ENCODE measurements at regions not wholly inside any gene's neighbourhood (a gene's known extent, or its start where the extent isn't known, plus 50 kb on each side); places are given as distances from the start of the nearest gene placed in this dataset.

DNA sequence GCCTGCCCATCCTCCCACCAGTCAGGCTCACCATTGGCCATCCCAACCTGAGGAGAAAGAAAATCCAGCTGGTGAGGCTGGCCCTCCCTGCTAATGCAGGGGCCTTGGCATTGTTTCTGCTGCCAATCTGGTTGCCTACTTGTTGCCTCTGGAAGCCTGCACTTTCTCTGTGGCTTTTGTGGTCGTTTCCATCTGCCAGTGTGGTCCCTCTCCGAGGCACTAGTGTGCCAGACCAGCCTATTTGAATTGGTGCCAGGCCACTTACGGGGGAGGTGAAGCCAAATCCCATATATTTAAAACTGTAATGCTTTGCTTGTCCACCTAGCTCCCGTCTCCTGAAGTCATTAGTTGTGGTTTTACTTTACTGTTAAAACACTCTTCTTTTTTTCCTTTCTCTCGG, 213.4 kb upstream of the ADAMTSL1 start:
- H3K36me3 ChIP-seq = no peaks in the 10 kb centered on the region
- H3K27ac ChIP-seq = peak overlapping the region; percentile 24 to 61
- H3K4me3 ChIP-seq = no peak overlapping the region
- DNase-seq = peak; percentile 27 to 40
- peaks cover 0 to 7% of the 10 kb centered on the region in 2 donors for H3K4me1 ChIP-seq
- no peaks in the 10 kb centered on the region for H3K27me3 ChIP-seq
- TF ChIP-seq CTCF (IDR thresholded peaks at IDR 0.05) (no peak), POLR2A (IDR thresholded peaks at IDR 0.05) (no peak)
- no peaks in the 10 kb centered on the region for H3K9me3 ChIP-seq
- intact Hi-C loops (cut with DNase I; ENCODE audit: low total_unique reads) = no loop called here

GRCh38 chr9:18261181-18261580, 212.8 kb upstream of the ADAMTSL1 start:
- H3K27ac ChIP-seq = peak overlapping the region; percentile 24 to 61
- intact Hi-C loops (cut with DNase I; ENCODE audit: low total_unique reads) = no loop called here
- TF ChIP-seq CTCF (IDR thresholded peaks at IDR 0.05) = no peak
- no peak for TF ChIP-seq POLR2A (IDR thresholded peaks at IDR 0.05)
- H3K27me3 ChIP-seq = no peaks in the 10 kb centered on the region
- H3K4me1 ChIP-seq = peaks cover 0 to 7% of the 10 kb centered on the region in 2 donors
- peak in 1 of 2 donors; percentile 32 for DNase-seq
- no peaks in the 10 kb centered on the region for H3K36me3 ChIP-seq
- H3K4me3 ChIP-seq = no peak overlapping the region
- no peaks in the 10 kb centered on the region for H3K9me3 ChIP-seq

GRCh38 chr9:18263377-18263776, 210.6 kb upstream of the ADAMTSL1 start:
- TF ChIP-seq POLR2A (IDR thresholded peaks at IDR 0.05) (no peak), CTCF (IDR thresholded peaks at IDR 0.05) (no peak)
- DNase-seq = no peak
- Histone ChIP-seq H3K4me3 (no peak overlapping the region), H3K36me3 (no peaks in the 10 kb centered on the region), H3K9me3 (no peaks in the 10 kb centered on the region), H3K27me3 (no peaks in the 10 kb centered on the region), H3K4me1 (peaks cover 0 to 7% of the 10 kb centered on the region in 2 donors), H3K27ac (no peak overlapping the region)
- intact Hi-C loops (cut with DNase I; ENCODE audit: low total_unique reads) = no loop called here

GRCh38 chr9:18268381-18268780, 205.6 kb upstream of the ADAMTSL1 start:
- H3K27me3 ChIP-seq = no peaks in the 10 kb centered on the region
- intact Hi-C loops (cut with DNase I; ENCODE audit: low total_unique reads) = no loop called here
- DNase-seq = no peak
- no peaks in the 10 kb centered on the region for H3K4me1 ChIP-seq
- no peak overlapping the region for H3K4me3 ChIP-seq
- H3K9me3 ChIP-seq = no peaks in the 10 kb centered on the region
- no peak overlapping the region for H3K27ac ChIP-seq
- no peaks in the 10 kb centered on the region for H3K36me3 ChIP-seq
- TF ChIP-seq CTCF (IDR thresholded peaks at IDR 0.05) (no peak), POLR2A (IDR thresholded peaks at IDR 0.05) (no peak)

GRCh38 chr9:18269561-18269960, 204.4 kb upstream of the ADAMTSL1 start:
- DNase-seq = no peak
- H3K27ac ChIP-seq = no peak overlapping the region
- H3K4me3 ChIP-seq = no peak overlapping the region
- H3K36me3 ChIP-seq = no peaks in the 10 kb centered on the region
- no peaks in the 10 kb centered on the region for H3K27me3 ChIP-seq
- no peak for TF ChIP-seq CTCF (IDR thresholded peaks at IDR 0.05)
- no peak for TF ChIP-seq POLR2A (IDR thresholded peaks at IDR 0.05)
- intact Hi-C loops (cut with DNase I; ENCODE audit: low total_unique reads) = no loop called here
- H3K9me3 ChIP-seq = no peaks in the 10 kb centered on the region
- no peaks in the 10 kb centered on the region for H3K4me1 ChIP-seq

Measured in uterus (tissue), 3 donors.